GM18517 (cell line): ENCODE measurements at regions not wholly inside any gene's neighbourhood (a gene's known extent, or its start where the extent isn't known, plus 50 kb on each side); places are given as distances from the start of the nearest gene placed in this dataset.

Experiments
- ATAC-seq: cut with Tn5 transposase; IDR thresholded peaks from one replicate; pipeline ENCODE4 v1.9.1; 2021; ENCODE audit warnings: mild to moderate bottlenecking, moderate library complexity; ENCODE audit not compliant: unreplicated experiment

- no peak for ATAC-seq
These were observed 69.6 kb upstream of the SLC4A4 start for GRCh38 chr4:71269233-71269632.

- ATAC-seq, result peak; percentile 46
These were observed 67.9 kb upstream of the SLC4A4 start for GRCh38 chr4:71270901-71271300.

GRCh38 chr4:71272976-71273375, 65.8 kb upstream of the SLC4A4 start:
- no peak for ATAC-seq

- no peak for ATAC-seq
These were observed 63.8 kb upstream of the SLC4A4 start for GRCh38 chr4:71275004-71275403.

GRCh38 chr4:71275570-71275969, 63.2 kb upstream of the SLC4A4 start:
- no peak for ATAC-seq

GRCh38 chr4:71277353-71277752, 61.5 kb upstream of the SLC4A4 start:
- ATAC-seq, result no peak

GRCh38 chr4:71283642-71284257, 55.1 kb upstream of the SLC4A4 start:
- no peak for ATAC-seq

GRCh38 chr4:71287305-71287704, 51.5 kb upstream of the SLC4A4 start:
- no peak for ATAC-seq

- ATAC-seq, result no peak
These were observed 49.9 kb upstream of the SLC4A4 start for GRCh38 chr4:71288875-71289274.
